GM19043 (cell line): ENCODE measurements at regions not wholly inside any gene's neighbourhood (a gene's known extent, or its start where the extent isn't known, plus 50 kb on each side); places are given as distances from the start of the nearest gene placed in this dataset.
"Not testable (repeated sequence)": the region's sequence is repeated elsewhere in the genome, so short reads cannot be mapped to it uniquely, and the experiment has no call there.

Experiments used
- ATAC-seq: cut with Tn5 transposase; IDR thresholded peaks from one replicate; pipeline ENCODE4 v1.9.1; 2021; ENCODE audit warnings: low read depth; ENCODE audit not compliant: unreplicated experiment

DNA sequence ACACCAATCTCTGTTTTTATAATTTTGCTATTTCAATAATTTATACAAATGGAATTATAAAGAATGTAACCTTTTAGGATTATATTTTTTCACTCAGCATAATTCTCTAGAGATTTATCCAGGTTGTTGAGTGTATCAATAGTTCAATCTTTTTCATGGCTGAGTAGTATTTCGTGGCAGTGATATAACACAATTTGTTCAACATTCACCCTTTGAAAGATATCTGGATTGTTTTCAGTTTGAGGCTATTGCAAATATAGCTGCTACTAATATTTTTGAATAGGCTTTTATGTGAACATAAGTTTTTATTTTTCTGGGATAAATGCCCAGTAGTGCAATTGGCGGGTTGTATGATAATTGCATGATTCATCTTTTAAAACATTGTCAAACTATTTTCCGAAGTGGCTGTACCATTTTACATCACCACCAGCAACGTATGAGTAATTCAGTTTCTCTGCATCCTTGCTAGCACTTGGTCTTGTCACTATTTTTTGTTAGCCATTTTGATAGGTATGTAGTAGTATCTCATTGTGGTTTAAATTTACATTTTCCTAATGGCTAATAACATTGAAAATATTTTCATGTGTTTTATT, 55.6 kb upstream of the ABCD3 start:
- no peak for ATAC-seq

- no peak for ATAC-seq
Observed at GRCh38 chr1:94358630-94359599, 59.3 kb upstream of the ABCD3 start.

DNA sequence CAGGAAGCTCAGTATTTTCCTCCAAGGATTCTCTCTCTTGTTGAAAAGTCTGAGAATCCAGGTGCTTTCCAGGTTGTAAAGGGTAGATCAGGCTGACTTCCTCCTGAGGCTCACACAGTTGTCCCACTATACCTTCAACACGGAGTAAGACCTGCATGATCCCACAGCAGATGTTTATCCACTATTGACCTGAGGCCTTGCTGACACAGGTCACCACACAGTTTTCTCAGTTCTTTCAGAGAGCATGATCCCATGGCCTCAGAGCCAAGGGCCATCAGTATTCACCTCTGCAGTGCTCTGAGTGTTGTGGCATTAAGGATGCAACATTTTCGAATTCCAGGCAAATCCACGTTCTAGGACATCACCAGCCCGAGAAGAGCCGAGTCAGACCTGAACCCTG, 60.5 kb upstream of the ABCD3 start:
- no peak for ATAC-seq

- no peak for ATAC-seq
Observed at GRCh38 chr1:94355485-94355980, 62.7 kb upstream of the ABCD3 start.

DNA sequence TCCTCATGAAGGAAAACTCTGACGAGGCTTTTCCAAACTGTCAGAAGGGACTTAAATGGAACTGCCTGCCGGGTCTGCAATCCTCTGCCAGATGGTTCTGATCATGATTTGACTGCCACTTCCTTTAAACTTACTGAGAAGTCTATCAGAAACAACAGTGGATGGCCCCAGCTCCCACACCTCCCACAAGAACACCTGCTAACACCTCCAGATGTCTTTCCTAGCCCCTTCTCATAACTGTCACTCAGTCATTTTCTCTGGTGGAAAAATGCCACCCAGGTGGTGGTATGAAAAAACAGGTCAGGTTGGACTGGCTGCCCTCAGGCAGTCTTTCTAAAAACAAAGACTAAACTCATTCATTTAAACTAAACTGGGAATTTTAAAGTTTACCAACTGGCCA, 66.7 kb upstream of the ABCD3 start:
- ATAC-seq: no peak

- ATAC-seq: no peak
Observed at GRCh38 chr1:94350350-94350924, 67.8 kb upstream of the ABCD3 start.

DNA sequence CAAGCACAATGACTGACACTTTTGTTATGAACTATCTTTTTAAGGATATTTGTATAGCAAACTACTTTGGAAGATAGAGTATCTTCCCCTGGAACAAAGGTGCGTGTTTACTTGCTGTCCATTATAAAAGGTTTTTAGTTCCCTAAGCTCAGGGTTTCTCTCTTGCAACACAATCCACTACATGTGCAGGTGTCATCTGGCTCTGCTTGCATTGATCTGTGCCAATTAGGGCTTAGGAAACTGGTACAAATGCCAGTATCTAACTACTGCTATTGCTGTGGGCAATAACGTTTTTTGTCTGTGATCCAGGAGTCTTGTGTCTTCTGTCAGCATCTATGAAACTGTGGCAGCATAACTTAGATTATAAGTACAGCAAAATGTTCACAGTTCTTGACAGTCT, 68.3 kb upstream of the ABCD3 start:
- no peak for ATAC-seq

- ATAC-seq: not testable (repeated sequence)
Observed at GRCh38 chr1:94348386-94348785, 69.8 kb upstream of the ABCD3 start.

- no peak for ATAC-seq
Observed at GRCh38 chr1:94345148-94345721, 73.0 kb upstream of the ABCD3 start.

GRCh38 chr1:94342416-94342815, 75.8 kb upstream of the ABCD3 start:
- ATAC-seq: no peak

GRCh38 chr1:94339206-94339927, 78.8 kb upstream of the ABCD3 start:
- ATAC-seq: no peak

DNA sequence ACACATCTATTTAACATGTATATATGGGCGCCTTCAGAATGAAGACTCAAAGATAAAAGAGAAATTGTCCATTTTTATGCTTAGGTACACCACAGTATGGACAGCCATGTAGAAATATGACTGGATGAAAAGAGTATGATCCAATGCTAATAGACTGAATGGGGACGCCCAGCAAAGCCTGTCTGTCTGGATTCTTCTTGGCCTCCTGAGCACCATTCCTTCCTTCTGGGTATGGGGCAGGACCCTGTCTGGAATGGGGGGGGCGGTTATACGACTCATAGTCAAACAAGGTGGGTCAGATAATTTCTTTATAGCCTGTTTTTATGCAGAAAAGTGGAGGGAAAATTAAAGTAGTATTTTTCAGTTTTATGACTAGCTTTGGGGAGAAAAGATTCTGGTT, 81.2 kb upstream of the ABCD3 start:
- no peak for ATAC-seq

- ATAC-seq: no peak
Observed at GRCh38 chr1:94335950-94336349, 82.2 kb upstream of the ABCD3 start.

DNA sequence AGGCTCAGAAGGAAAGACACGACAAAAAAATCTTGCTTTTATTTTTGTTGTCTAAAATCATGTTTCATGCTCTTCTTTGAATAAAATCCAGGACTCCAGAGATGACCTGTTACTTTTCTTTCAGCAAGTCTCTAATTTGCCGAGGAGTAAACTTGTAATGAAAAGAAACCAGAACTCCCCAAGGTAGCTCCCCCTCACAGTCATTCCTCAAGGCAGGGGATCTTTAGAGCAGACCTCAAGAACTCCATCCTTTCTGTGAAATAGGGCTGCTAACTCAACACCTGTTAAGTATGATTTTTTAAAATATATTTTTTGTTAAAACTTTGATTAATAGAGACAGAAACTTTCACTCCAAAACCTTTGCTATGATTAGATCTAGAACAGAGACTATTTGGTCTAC, 82.7 kb upstream of the ABCD3 start:
- no peak for ATAC-seq

- ATAC-seq: no peak
Observed at GRCh38 chr1:94334764-94335163, 83.4 kb upstream of the ABCD3 start.

GRCh38 chr1:94332952-94333351, 85.2 kb upstream of the ABCD3 start:
- peak; percentile 46 for ATAC-seq

DNA sequence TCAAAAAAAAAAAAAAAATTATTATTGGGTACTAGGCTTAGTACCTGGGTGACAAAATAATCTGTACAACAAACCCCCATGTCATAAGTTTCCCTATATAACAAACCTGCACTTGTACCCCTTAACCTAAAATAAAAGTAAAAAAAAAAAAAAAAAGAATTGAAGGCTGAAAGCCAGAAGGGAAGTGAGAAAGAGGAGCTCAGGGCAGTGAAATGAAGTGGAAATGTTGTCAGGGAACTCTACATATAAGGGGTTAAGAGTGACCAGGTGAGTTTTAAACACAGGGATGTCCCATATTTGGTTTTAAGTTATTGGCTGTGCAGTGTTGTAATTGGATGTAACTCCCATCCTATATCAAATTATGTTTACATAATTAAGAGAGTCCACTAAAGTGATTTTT, 85.7 kb upstream of the ABCD3 start:
- no peak for ATAC-seq

- ATAC-seq: no peak
Observed at GRCh38 chr1:94329986-94330385, 88.2 kb upstream of the ABCD3 start.

GRCh38 chr1:94329276-94329675, 88.9 kb upstream of the ABCD3 start:
- no peak for ATAC-seq

DNA sequence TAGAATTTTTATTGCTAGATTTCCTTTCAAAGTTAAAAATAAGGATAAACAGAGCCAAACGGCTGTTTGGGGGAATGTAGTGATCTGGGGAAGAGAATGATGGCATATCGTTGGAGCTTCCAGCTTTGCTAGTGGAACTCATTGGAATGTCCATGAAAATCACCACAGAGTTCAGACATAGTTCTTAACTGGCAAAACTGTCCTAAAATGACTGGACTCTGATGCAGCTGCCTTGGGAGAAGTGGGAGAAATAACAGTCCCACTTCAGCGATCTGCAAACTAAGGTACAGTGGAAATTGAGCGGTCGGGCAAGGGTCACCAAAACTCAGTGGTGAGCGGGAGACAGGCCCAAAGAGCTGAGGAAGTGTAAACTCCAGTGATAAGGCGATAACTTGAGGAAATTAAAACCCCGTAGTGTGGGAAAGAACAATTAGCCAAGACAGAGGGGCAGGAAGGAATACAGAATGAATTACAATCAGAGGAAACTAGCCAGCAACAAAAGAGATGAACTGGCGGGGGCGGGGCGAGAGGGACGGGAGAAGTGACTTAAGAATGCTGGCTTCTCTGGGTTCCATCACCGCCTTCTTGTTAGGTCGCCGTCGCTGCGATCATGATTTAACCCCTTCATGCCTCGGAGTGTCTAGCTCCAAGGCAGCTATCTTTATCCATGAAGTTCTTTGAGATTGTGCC, 89.8 kb upstream of the ARHGAP29 start:
- ATAC-seq: no peak
